Right lobe of liver (tissue), 6 donors: ENCODE measurements at regions not wholly inside any gene's neighbourhood (a gene's known extent, or its start where the extent isn't known, plus 50 kb on each side); places are given as distances from the start of the nearest gene placed in this dataset.

Experiments used
- ATAC-seq, 4 donors: fragments of 200-7000 bp; cut with Tn5 transposase; one replicate each; pipeline ENCODE4 v1.9.1; 2020; ENCODE audit warnings: mild to moderate bottlenecking in 4 of 4, moderate library complexity in 4 of 4
- DNase-seq, 3 donors: peaks; one replicate each; pipeline ENCODE4 v3.0.0-alpha.2; 2020
- H3K27ac ChIP-seq, 3 donors: fragments of 200-600 bp; one replicate each; pipeline ENCODE4 v1.8.0; 2022
- H3K27me3 ChIP-seq, 2 donors: fragments of 200-600 bp; one replicate each; pipeline ENCODE4 v1.8.0; 2022
- H3K36me3 ChIP-seq, 4 donors: fragments of 200-600 bp; sonication (generic) in 1 of 4; one replicate each; pipeline versions ENCODE4 v1.5.1 to v1.8.0; 2017 to 2022; ENCODE audit warnings: control low read depth in 1 of 4
- H3K4me1 ChIP-seq, 4 donors: fragments of 200-600 bp; sonication (generic) in 1 of 4; one replicate each; pipeline versions ENCODE4 v1.5.1 to v1.8.0; 2017 to 2022; ENCODE audit warnings: control low read depth in 1 of 4
- H3K4me3 ChIP-seq, 3 donors: fragments of 200-600 bp; one replicate each; pipeline ENCODE4 v1.8.0; 2022
- H3K9me3 ChIP-seq, 4 donors: fragments of 200-600 bp; sonication (generic) in 1 of 4; one replicate each; pipeline versions ENCODE4 v1.5.1 to v1.8.0; 2017 to 2022; ENCODE audit warnings: control low read depth in 1 of 4
- CTCF ChIP-seq, 4 donors: fragments of 200-600 bp in 3 of 4; fragments of 450-650 bp in 1 of 4; IDR thresholded peaks; one replicate each; pipeline versions ENCODE4 v1.5.1 to v1.8.0; 2016 to 2022; ENCODE audit warnings: antibody characterized with exemption in 4 of 4, mild to moderate bottlenecking in 2 of 4
- POLR2A ChIP-seq: fragments of 450-650 bp; IDR thresholded peaks from one replicate; pipeline ENCODE4 v1.6.1; 2017; ENCODE audit warnings: antibody characterized with exemption, mild to moderate bottlenecking
- WGBS: methylation state at CpG from one replicate; pipeline ENCODE4 v1.1.6; 2018; ENCODE audit warnings: low coverage, low lambda C conversion rate; ENCODE audit not compliant: insufficient coverage; ENCODE audit errors: missing lambda C conversion rate; 5-methylcytosine and 5-hydroxymethylcytosine counted together
- intact Hi-C, 2 donors: fragments of 100-400 bp; cut with DNase I; formaldehyde crosslinking; loops; one replicate each; pipeline versions ENCODE4 v1.11.2 to v1.14.1; 2022
- donor health status: DM: no; HTN: yes; CAD: no.
- donor health status: DM: no; HTN: no; CAD: no.
- donor health status: DM: no; HTN: no; CAD: no.
- donor health status: DM: no; HTN: yes; CAD: no.
- donor health status: DM: no; HTN: yes; CAD: no.

GRCh38 chr12:102603021-102603420 lies 122.7 kb upstream of the IGF1 start:
- WGBS, result 30% methylated on average over 2 of the region's 2 CpGs
- no peak overlapping the region for H3K4me3 ChIP-seq
- intact Hi-C loops, result no loop called here
- H3K27ac ChIP-seq, result no peak overlapping the region
- DNase-seq, result no peak
- no peak for ATAC-seq
- no peaks in the 10 kb centered on the region for H3K4me1 ChIP-seq
- no peaks in the 10 kb centered on the region for H3K9me3 ChIP-seq
- no peaks in the 10 kb centered on the region for H3K27me3 ChIP-seq
- TF ChIP-seq CTCF (IDR thresholded peaks at IDR 0.05) (no peak), POLR2A (no peak)
- H3K36me3 ChIP-seq, result no peaks in the 10 kb centered on the region

GRCh38 chr12:102602521-102602920 lies 122.2 kb upstream of the IGF1 start:
- no peak for TF ChIP-seq CTCF (IDR thresholded peaks at IDR 0.05)
- TF ChIP-seq POLR2A, result no peak
- H3K9me3 ChIP-seq, result no peaks in the 10 kb centered on the region
- H3K4me3 ChIP-seq, result no peak overlapping the region
- H3K4me1 ChIP-seq, result no peaks in the 10 kb centered on the region
- H3K27me3 ChIP-seq, result no peaks in the 10 kb centered on the region
- 38% methylated on average over 1 of the region's 1 CpG for WGBS
- no peak for ATAC-seq
- intact Hi-C loops, result no loop called here
- DNase-seq, result no peak
- no peak overlapping the region for H3K27ac ChIP-seq
- no peaks in the 10 kb centered on the region for H3K36me3 ChIP-seq

GRCh38 chr12:102601621-102602020 lies 121.3 kb upstream of the IGF1 start:
- Histone ChIP-seq H3K4me3 (no peak overlapping the region), H3K36me3 (no peaks in the 10 kb centered on the region), H3K4me1 (no peaks in the 10 kb centered on the region), H3K27ac (no peak overlapping the region), H3K9me3 (no peaks in the 10 kb centered on the region), H3K27me3 (no peaks in the 10 kb centered on the region)
- no peak for DNase-seq
- 73% methylated on average over 5 of the region's 5 CpGs for WGBS
- no peak for TF ChIP-seq CTCF (IDR thresholded peaks at IDR 0.05)
- no peak for TF ChIP-seq POLR2A
- intact Hi-C loops, result no loop called here
- ATAC-seq, result no peak

GRCh38 chr12:102596687-102597086 lies 116.3 kb upstream of the IGF1 start:
- H3K4me3 ChIP-seq, result no peak overlapping the region
- H3K27ac ChIP-seq, result no peak overlapping the region
- no peaks in the 10 kb centered on the region for H3K4me1 ChIP-seq
- ATAC-seq, result no peak
- no peaks in the 10 kb centered on the region for H3K27me3 ChIP-seq
- H3K36me3 ChIP-seq, result no peaks in the 10 kb centered on the region
- no peak for DNase-seq
- TF ChIP-seq CTCF (IDR thresholded peaks at IDR 0.05) (no peak), POLR2A (no peak)
- intact Hi-C loops, result no loop called here
- 86% methylated on average over 1 of the region's 2 CpGs for WGBS
- H3K9me3 ChIP-seq, result no peaks in the 10 kb centered on the region

GRCh38 chr12:102596031-102596430 lies 115.7 kb upstream of the IGF1 start:
- 90% methylated on average over 4 of the region's 8 CpGs for WGBS
- no peak for DNase-seq
- peak in 1 of 4 donors; percentile 37 for ATAC-seq

More at GRCh38 chr12:102596031-102596430, 115.7 kb upstream of the IGF1 start:
- Histone ChIP-seq H3K9me3 (no peaks in the 10 kb centered on the region), H3K4me3 (no peak overlapping the region), H3K27ac (no peak overlapping the region), H3K36me3 (no peaks in the 10 kb centered on the region), H3K27me3 (no peaks in the 10 kb centered on the region), H3K4me1 (no peaks in the 10 kb centered on the region)
- no peak for TF ChIP-seq POLR2A
- no peak for TF ChIP-seq CTCF (IDR thresholded peaks at IDR 0.05)
- intact Hi-C loops, result no loop called here
